ENCODE measurements at regions not wholly inside any gene's neighbourhood (a gene's known extent, or its start where the extent isn't known, plus 50 kb on each side); places are given as distances from the start of the nearest gene placed in this dataset.

DNA sequence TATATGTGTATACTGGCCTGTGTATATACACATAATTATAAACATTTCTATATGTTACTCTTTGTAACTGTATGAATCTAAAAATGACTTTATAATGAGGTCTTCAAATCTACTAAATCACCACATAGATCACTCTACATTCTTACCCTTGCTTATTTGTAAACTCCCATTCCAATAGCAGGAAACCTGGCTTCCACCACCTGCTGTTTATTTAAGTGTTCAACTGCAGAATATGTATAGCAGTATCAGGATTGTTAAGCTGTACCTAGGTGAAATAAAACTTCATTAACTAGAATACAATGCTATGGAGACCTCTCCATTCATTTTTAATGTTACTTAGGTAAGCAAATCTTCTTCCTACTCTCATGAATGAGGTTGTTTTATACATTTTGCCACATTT, 1351.1 kb upstream of the B3GALT2 start:
- DNase-seq (ENCODE audit: low read depth): no peak

- DNase-seq (ENCODE audit: low read depth): no peak
These were observed 1349.0 kb upstream of the B3GALT2 start for GRCh38 chr1:194535369-194535768.

GRCh38 chr1:194534784-194535183, 1348.4 kb upstream of the B3GALT2 start:
- no peak for DNase-seq (ENCODE audit: low read depth)

DNA sequence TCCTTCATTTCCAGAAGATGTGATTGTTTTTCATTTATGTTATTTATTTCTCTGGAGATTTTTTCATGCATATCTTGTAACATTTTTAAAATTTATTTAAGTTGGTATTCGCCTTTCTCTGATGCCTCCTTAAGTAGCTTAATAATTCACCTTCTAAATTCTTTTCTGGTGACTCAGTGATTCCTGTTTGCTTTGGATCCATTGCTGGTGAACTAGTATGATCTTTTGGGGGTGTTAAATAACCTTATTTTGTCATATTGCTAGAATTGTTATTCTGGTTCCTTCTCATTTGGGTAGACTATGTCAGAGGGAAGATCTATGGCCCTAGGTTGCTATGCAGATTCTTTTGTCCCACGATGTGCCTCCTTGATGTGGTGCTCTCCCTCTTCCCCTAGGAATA, 1347.2 kb upstream of the B3GALT2 start:
- DNase-seq (ENCODE audit: low read depth): no peak

- DNase-seq (ENCODE audit: low read depth): no peak
These were observed 1331.2 kb upstream of the B3GALT2 start for GRCh38 chr1:194517567-194517966.

DNA sequence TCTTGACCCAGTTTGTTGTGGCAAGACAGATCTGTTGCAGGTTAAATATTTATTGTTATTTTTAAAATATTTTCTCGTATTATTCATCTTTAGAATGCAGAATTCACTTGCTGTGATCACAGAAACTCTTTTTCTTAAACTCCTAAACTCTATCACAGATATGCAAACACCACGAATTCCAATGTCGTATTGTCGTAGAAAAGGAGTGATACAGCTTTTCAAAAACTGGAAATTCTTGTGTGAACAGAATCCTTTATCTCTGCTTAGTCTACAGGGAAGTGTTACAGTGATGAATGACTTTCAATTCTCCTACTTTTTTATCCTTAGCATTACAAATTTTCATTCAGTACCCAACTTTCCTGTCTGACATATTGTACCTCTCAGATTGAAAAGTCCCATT, 1329.5 kb upstream of the B3GALT2 start:
- no peak for DNase-seq (ENCODE audit: low read depth)

- no peak for DNase-seq (ENCODE audit: low read depth)
These were observed 1326.5 kb upstream of the B3GALT2 start for GRCh38 chr1:194512957-194513356.

DNA sequence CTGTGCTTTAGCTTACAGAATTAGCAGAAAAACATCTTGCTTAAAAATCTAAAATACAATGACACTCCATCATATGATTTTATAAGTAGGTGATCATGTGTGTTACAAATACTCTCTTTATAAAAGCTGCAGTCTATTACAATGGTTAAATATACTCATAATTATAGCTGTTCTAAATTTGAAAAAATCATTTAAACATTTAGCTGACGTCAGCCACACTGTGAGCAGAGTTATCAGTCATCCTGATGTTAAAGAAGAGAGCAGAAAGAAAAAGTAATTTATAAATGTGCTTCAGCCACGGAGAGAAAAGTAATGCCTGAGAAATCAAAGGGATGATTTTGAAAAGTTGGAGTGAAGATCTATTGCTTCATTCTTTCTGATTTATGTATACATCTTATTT, 1325.9 kb upstream of the B3GALT2 start:
- no peak for DNase-seq (ENCODE audit: low read depth)

DNA sequence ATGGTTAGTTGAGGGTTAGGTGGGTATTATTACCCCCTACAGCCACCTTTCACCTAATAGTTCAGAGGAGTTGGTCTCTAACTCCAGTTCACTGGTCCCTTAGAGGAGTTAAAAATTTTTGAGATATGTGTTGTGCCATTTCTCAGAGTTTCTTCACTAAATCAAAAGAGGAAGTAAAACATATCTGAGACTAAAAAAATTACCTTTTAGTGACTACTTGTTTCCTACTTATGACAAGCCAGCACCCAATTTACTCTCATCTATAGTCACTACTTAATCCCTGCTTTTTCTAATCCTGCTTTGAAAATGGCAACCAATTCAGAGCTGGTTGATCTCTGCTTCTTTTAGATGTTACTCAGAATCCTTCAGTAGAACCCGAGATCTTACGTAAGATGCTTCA, 1316.8 kb upstream of the B3GALT2 start:
- no peak for DNase-seq (ENCODE audit: low read depth)

- DNase-seq (ENCODE audit: low read depth): no peak
These were observed 1309.0 kb upstream of the B3GALT2 start for GRCh38 chr1:194495434-194495833.

DNA sequence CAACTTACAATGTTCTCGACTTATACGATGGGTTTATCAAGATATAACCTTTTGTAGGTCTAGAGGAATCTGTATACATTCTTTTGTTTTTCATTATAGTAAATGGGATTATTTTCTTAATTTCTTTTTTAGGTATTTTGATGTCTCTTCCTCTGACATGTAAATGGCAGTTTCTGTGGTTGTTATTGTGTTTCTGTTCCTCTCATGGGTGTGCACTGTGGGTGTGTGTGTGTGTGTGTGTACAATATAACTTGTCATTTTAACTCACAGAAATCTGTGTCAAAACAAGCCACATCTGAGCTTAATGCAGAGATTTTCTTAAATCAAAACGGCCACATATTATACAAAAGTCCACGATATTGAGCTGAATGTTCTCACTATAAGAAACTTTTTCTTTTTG, 1300.8 kb upstream of the B3GALT2 start:
- no peak for DNase-seq (ENCODE audit: low read depth)

DNA sequence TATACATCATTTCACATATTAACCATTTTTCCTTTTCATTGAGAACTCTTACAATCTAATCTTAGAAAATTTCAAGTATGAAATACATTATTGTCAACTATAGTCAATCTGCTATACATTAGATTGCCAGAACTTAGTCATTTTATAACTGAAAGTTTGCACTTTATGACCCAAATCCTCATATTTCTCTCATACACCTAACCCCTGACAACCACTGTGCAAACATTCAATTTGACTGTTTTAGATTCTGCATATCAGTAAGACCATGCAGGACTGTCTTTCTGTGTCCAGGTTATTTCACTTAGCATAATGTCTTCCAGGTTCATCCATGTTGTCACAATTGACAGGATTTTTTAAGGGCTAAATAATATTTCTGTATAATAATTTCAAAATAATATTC, 1299.0 kb upstream of the B3GALT2 start:
- DNase-seq (ENCODE audit: low read depth): no peak

DNA sequence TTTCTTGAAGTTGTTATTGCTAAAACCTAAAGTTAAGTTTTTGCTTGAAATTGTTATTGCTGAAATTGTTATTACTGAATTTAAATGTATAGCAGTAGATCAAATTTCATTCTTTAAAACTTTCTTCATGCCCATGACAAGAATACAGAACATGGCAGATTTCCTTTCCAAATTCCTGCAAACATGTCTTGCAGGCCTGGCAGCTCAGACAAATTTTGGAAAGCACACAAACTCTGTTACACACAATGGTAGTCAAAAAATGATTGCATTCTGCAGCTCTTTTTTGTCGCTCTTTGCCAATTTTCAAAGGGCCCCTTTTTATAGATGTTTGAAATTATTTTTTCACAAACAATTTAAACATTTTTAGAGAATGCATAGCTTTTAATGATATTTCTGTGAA, 1292.3 kb upstream of the B3GALT2 start:
- no peak for DNase-seq (ENCODE audit: low read depth)

- no peak for DNase-seq (ENCODE audit: low read depth)
These were observed 1291.5 kb upstream of the B3GALT2 start for GRCh38 chr1:194477908-194478307.

DNA sequence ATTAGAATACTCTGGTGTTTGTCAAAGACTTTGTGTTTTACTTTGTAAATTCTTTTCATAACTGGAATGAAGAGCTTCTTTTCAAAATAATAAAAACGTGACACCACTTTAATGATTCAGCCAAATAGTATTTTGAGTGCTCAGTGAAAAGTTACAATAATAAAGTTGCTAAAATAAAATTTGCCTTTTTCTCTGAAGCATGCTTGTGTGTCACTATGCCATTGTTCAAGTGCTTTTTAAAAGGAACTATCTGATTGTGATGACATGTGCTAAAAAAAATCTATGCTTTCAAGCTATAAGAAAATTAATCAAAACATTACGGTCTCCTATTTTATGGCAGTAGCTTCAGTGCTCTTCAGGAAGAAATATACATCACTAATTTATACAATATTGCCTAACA, 1290.5 kb upstream of the B3GALT2 start:
- no peak for DNase-seq (ENCODE audit: low read depth)

DNA sequence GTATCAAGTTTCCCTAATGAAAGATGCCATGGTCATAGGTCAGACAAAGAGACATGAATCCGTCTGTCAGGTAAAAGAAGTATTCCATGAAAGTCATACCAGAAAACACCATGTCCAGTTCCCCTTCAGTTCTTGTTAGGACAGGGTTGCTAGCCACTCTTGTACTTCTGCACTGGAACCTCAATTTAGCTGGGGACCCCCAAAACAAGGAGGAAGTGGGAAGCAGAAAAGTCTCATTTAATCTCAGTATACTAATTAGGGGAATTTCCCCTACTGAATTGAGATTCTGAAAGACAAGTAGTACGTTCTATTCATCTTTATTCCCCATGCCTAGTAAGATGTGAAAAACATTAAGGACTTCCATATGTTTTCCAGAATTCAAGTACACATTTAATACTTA, 1289.9 kb upstream of the B3GALT2 start:
- DNase-seq (ENCODE audit: low read depth): no peak

DNA sequence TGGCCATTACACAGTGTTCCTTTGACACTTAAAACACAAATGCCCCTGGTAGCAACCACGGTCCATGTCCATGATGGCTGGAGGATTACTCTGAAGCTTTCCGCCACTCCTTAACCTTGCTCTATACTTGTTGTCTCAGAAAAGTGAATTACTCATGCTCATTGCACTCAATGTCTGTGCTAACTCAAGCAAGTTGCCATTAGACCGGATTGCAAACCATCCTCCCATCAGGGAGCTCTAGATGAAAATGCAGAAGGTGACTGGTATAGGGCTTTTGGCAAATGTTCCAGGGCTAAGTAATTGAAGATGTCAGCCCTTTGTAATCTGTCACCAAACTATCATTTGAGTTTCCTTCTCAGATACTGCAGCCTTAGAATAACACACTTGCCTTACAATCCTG, 1288.3 kb upstream of the B3GALT2 start:
- DNase-seq (ENCODE audit: low read depth): no peak

- no peak for DNase-seq (ENCODE audit: low read depth)
These were observed 1287.4 kb upstream of the B3GALT2 start for GRCh38 chr1:194473766-194474165.

DNA sequence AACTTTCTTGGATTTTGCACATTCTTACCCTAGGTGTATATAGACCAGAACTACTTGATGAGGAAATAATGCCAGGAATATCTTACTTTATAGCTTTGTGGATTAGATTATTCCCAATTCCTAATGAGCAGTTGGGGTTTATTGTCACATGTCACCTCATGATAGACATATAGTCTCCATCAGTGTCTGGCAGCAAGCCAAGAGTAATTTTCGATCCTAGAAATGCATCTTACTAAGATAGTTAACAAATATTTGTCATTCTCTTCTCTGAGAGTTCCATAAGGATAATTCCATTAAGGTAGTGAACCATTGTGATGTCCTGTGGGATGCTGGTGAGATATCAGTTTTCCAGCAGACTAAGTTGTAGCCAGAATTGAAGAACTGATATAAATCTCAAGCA, 1282.9 kb upstream of the B3GALT2 start:
- DNase-seq (ENCODE audit: low read depth): no peak

DNA sequence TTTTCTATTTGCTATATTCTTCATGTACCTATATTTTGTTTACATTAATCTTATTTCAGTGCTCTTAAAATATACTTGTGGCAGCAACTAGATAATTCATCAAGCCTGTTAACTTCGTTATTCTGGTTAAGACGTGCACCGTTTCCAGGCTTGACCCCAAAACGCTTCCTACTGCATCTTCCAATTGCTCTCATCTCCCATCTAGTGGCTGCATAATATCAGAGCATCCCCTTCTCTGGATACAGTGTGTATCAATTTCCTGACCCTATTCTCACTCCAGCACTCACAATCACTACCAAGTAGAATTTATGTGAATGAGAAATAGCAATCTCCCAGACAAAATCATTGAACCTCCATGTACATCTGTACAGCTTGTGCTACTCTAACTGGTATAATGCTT, 1280.3 kb upstream of the B3GALT2 start:
- no peak for DNase-seq (ENCODE audit: low read depth)

- DNase-seq (ENCODE audit: low read depth): no peak
These were observed 1261.2 kb upstream of the B3GALT2 start for GRCh38 chr1:194447636-194448035.

GRCh38 chr1:194445244-194445643, 1258.8 kb upstream of the B3GALT2 start:
- no peak for DNase-seq (ENCODE audit: low read depth)

- DNase-seq (ENCODE audit: low read depth): no peak
These were observed 1256.6 kb upstream of the B3GALT2 start for GRCh38 chr1:194442901-194443575.

GRCh38 chr1:194437135-194437534, 1250.7 kb upstream of the B3GALT2 start:
- no peak for DNase-seq (ENCODE audit: low read depth)

DNA sequence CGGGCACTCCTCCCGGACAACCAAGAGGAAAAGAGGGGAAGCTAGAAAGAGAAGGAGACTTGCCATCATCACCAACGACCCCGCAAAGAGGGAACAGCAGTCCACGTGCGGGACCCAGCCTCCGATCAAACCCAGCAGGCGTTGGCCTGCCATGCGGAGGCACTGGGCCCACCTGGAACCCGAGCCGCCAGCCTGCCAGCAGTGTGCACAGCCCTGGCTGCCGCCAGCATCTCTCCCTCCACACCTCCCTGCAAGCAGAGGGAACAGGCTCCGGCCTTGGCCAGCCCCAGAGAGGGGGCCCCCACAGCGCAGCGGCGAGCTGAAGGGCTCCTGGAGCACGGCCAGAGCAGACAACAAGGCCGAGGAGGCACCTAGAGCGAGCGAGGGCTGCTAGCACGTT, 1244.7 kb upstream of the B3GALT2 start:
- no peak for DNase-seq (ENCODE audit: low read depth)
